HepG2 (cell line): ENCODE measurements at regions not wholly inside any gene's neighbourhood (a gene's known extent, or its start where the extent isn't known, plus 50 kb on each side); places are given as distances from the start of the nearest gene placed in this dataset.

ENCODE experiments used
- BHLHE40 ChIP-seq: IDR thresholded peaks from 2 replicates; pipeline ENCODE4 v1.6.1; 2011; ENCODE audit warnings: low read length, improper control_type of control experiment
- CBFB ChIP-seq: sonication (generic); formaldehyde crosslinking; IDR thresholded peaks from 2 replicates; pipeline ENCODE4 v1.4.0; 2020; ENCODE audit warnings: missing genetic modification reagents
- EP300 ChIP-seq, 3 experiments: sonication (generic) in 1 of 3; formaldehyde crosslinking in 1 of 3; IDR thresholded peaks; 2 replicates each; pipeline versions ENCODE4 v1.5.1 to v1.6.1; 2011 to 2020; ENCODE audit warnings: low read depth in 2 of 3, low read length in 2 of 3, borderline replicate concordance in 1 of 3, improper control_type of control experiment in 1 of 3, mild to moderate bottlenecking in 1 of 3, missing genetic modification reagents in 1 of 3, moderate library complexity in 1 of 3
- MLX ChIP-seq: IDR thresholded peaks from 2 replicates; pipeline ENCODE4 v1.6.1; 2016
- POLR2A ChIP-seq, 2 experiments: IDR thresholded peaks; 2 replicates each; pipeline ENCODE4 v1.6.1; 2011; ENCODE audit warnings: low read depth in 2 of 2, low read length in 2 of 2, mild to moderate bottlenecking in 1 of 2, moderate library complexity in 1 of 2; ENCODE audit not compliant: insufficient read depth in 1 of 2
- PTBP1 ChIP-seq: fragments of 200-400 bp; formaldehyde crosslinking; IDR thresholded peaks from 2 replicates; pipeline ENCODE4 v1.6.1; 2018; ENCODE audit warnings: low read length, low read depth; ENCODE audit not compliant: poor library complexity, severe bottlenecking
- REST ChIP-seq, 2 experiments: IDR thresholded peaks; 2 replicates each; pipeline ENCODE4 v1.6.1; 2011 to 2012; ENCODE audit warnings: low read length in 2 of 2, borderline replicate concordance in 1 of 2, low read depth in 1 of 2, mild to moderate bottlenecking in 1 of 2, moderate library complexity in 1 of 2
- SP1 ChIP-seq, 2 experiments: fragments of 450-650 bp in 1 of 2; sonication (generic) in 1 of 2; formaldehyde crosslinking in 1 of 2; IDR thresholded peaks; 2 replicates each; pipeline versions ENCODE4 v1.4.0 to v1.6.1; 2016 to 2020; ENCODE audit warnings: missing genetic modification reagents in 1 of 2
- SP4 ChIP-seq: sonication (generic); formaldehyde crosslinking; IDR thresholded peaks from 2 replicates; pipeline ENCODE4 v1.8.1; 2023; ENCODE audit warnings: mild to moderate bottlenecking, missing genetic modification reagents
- ZBTB10 ChIP-seq: sonication (generic); formaldehyde crosslinking; IDR thresholded peaks from 2 replicates; pipeline ENCODE4 v1.4.0; 2020; ENCODE audit warnings: missing genetic modification reagents, borderline replicate concordance
- ZNF607 ChIP-seq: sonication (generic); formaldehyde crosslinking; IDR thresholded peaks from 2 replicates; pipeline ENCODE4 v1.5.1; 2020; ENCODE audit warnings: missing genetic modification reagents, mild to moderate bottlenecking, borderline replicate concordance

- TF ChIP-seq BHLHE40 (no peak), SP4 (CRISPR knock-in tag) (no peak), SP1 (IDR thresholded peaks at IDR 0.05) (no peak), SP1 (CRISPR knock-in tag; IDR thresholded peaks at IDR 0.05) (no peak), ZNF607 (CRISPR knock-in tag) (no peak), ZBTB10 (CRISPR knock-in tag) (no peak), CBFB (CRISPR knock-in tag) (no peak), REST (IDR thresholded peaks at IDR 0.05; ENCODE audit: borderline replicate concordance in 1 of 2, low read depth in 1 of 2, low read length in 2 of 2) (no peak), MLX (CRISPR knock-in tag) (no peak), EP300 (IDR thresholded peaks at IDR 0.05; ENCODE audit: low read depth in 2 of 2, low read length in 2 of 2) (no peak), EP300 (CRISPR knock-in tag; IDR thresholded peaks at IDR 0.05; ENCODE audit: borderline replicate concordance) (no peak), PTBP1 (no peak), POLR2A (IDR thresholded peaks at IDR 0.05; ENCODE audit: insufficient read depth in 1 of 2, low read depth in 2 of 2, low read length in 2 of 2) (no peak)
These were observed 1138.9 kb upstream of the ADGRB3 start for GRCh38 chr6:67496191-67496590.
